Jurkat, Clone E6-1 (cell line): ENCODE measurements at regions not wholly inside any gene's neighbourhood (a gene's known extent, or its start where the extent isn't known, plus 50 kb on each side); places are given as distances from the start of the nearest gene placed in this dataset.

ENCODE experiments used
- DNase-seq: peaks from one replicate; pipeline ENCODE4 v3.0.0-alpha.2; 2011; ENCODE audit warnings: low read depth, low spot score
- H3K4me3 ChIP-seq: 2 replicates; pipeline ENCODE4 v1.5.1; 2011; ENCODE audit warnings: mild to moderate bottlenecking, low read length, control low read depth, moderate library complexity

- no peak for DNase-seq
Observed at GRCh38 chr4:84051639-84052038, 447.5 kb downstream of the NKX6-1 start.

GRCh38 chr4:84051089-84051488, 448.0 kb downstream of the NKX6-1 start:
- H3K4me3 ChIP-seq: no peak overlapping the region
- no peak for DNase-seq

More at GRCh38 chr4:84051639-84052038, 447.5 kb downstream of the NKX6-1 start:
- H3K4me3 ChIP-seq: no peak overlapping the region

- DNase-seq: no peak
- H3K4me3 ChIP-seq: no peak overlapping the region
Observed at GRCh38 chr4:84050015-84050414, 449.1 kb downstream of the NKX6-1 start.

- DNase-seq: no peak
- H3K4me3 ChIP-seq: no peak overlapping the region
Observed at GRCh38 chr4:84046551-84046950, 452.5 kb downstream of the NKX6-1 start.

GRCh38 chr4:84041426-84041825, 457.7 kb downstream of the NKX6-1 start:
- DNase-seq: no peak
- no peak overlapping the region for H3K4me3 ChIP-seq

GRCh38 chr4:84035568-84035967, 463.5 kb downstream of the NKX6-1 start:
- no peak overlapping the region for H3K4me3 ChIP-seq
- DNase-seq: no peak

- H3K4me3 ChIP-seq: no peak overlapping the region
- no peak for DNase-seq
Observed at GRCh38 chr4:84032372-84032771, 466.7 kb downstream of the NKX6-1 start.

- no peak for DNase-seq
- no peak overlapping the region for H3K4me3 ChIP-seq
Observed at GRCh38 chr4:84031401-84031800, 467.7 kb downstream of the NKX6-1 start.

- no peak for DNase-seq
- no peak overlapping the region for H3K4me3 ChIP-seq
Observed at GRCh38 chr4:84028340-84028739, 470.8 kb downstream of the NKX6-1 start.

- no peak overlapping the region for H3K4me3 ChIP-seq
- no peak for DNase-seq
Observed at GRCh38 chr4:84024405-84024804, 474.7 kb downstream of the NKX6-1 start.

GRCh38 chr4:84022564-84022963, 476.5 kb downstream of the NKX6-1 start:
- no peak overlapping the region for H3K4me3 ChIP-seq
- no peak for DNase-seq

GRCh38 chr4:84019626-84020025, 479.5 kb downstream of the NKX6-1 start:
- no peak for DNase-seq
- H3K4me3 ChIP-seq: no peak overlapping the region

GRCh38 chr4:84003046-84003445, 467.1 kb downstream of the GPAT3 start:
- DNase-seq: no peak
- H3K4me3 ChIP-seq: no peak overlapping the region

- no peak overlapping the region for H3K4me3 ChIP-seq
- no peak for DNase-seq
Observed at GRCh38 chr4:84001876-84002569, 466.1 kb downstream of the GPAT3 start.

- no peak for DNase-seq
- H3K4me3 ChIP-seq: no peak overlapping the region
Observed at GRCh38 chr4:83996254-83996653, 460.3 kb downstream of the GPAT3 start.

GRCh38 chr4:83993774-83994173, 457.9 kb downstream of the GPAT3 start:
- no peak overlapping the region for H3K4me3 ChIP-seq
- peak; percentile 34 for DNase-seq

GRCh38 chr4:83989835-83990234, 453.9 kb downstream of the GPAT3 start:
- DNase-seq: no peak

GRCh38 chr4:83981156-83981555, 445.2 kb downstream of the GPAT3 start:
- no peak overlapping the region for H3K4me3 ChIP-seq
- no peak for DNase-seq

More at GRCh38 chr4:83989835-83990234, 453.9 kb downstream of the GPAT3 start:
- no peak overlapping the region for H3K4me3 ChIP-seq

GRCh38 chr4:83979773-83980172, 443.9 kb downstream of the GPAT3 start:
- DNase-seq: no peak

GRCh38 chr4:83974111-83974780, 438.3 kb downstream of the GPAT3 start:
- DNase-seq: no peak
- no peak overlapping the region for H3K4me3 ChIP-seq

More at GRCh38 chr4:83979773-83980172, 443.9 kb downstream of the GPAT3 start:
- H3K4me3 ChIP-seq: no peak overlapping the region
